GM23338 (cell line): ENCODE measurements at regions not wholly inside any gene's neighbourhood (a gene's known extent, or its start where the extent isn't known, plus 50 kb on each side); places are given as distances from the start of the nearest gene placed in this dataset.
A peak's percentile ranks its signal among the peaks of the same experiment; 100 is the strongest.

ENCODE experiments used
- ATAC-seq: fragments of 200-7000 bp; cut with Tn5 transposase; 3 replicates; pipeline ENCODE4 v1.9.1; 2020
- DNase-seq: peaks from one replicate; pipeline ENCODE4 v3.0.0-alpha.2; 2015; ENCODE audit warnings: low spot score
- H2AFZ ChIP-seq: fragments of 200-600 bp; sonication (generic); 2 replicates; pipeline ENCODE4 v1.8.0; 2016; ENCODE audit warnings: antibody characterized with exemption, mild to moderate bottlenecking, moderate library complexity
- H3F3A ChIP-seq: fragments of 200-600 bp; sonication (generic); replicated peaks from 2 replicates; pipeline ENCODE4 v1.8.0; 2017; ENCODE audit warnings: antibody characterized with exemption, mixed run types, low read depth
- H3K27ac ChIP-seq: fragments of 200-600 bp; sonication (generic); 2 replicates; pipeline ENCODE4 v1.6.1; 2016; ENCODE audit warnings: low read depth
- H3K27me3 ChIP-seq: fragments of 200-600 bp; sonication (generic); 2 replicates; pipeline ENCODE4 v1.8.0; 2016; ENCODE audit warnings: mild to moderate bottlenecking, mixed run types, moderate library complexity; ENCODE audit not compliant: insufficient read depth
- H3K36me3 ChIP-seq: fragments of 200-600 bp; sonication (generic); 2 replicates; pipeline ENCODE4 v1.8.0; 2016; ENCODE audit warnings: mild to moderate bottlenecking; ENCODE audit not compliant: insufficient read depth
- H3K4me1 ChIP-seq: fragments of 200-600 bp; sonication (generic); 2 replicates; pipeline ENCODE4 v1.8.0; 2016; ENCODE audit warnings: mild to moderate bottlenecking, moderate library complexity; ENCODE audit not compliant: insufficient read depth
- H3K4me2 ChIP-seq: fragments of 200-600 bp; sonication (generic); 2 replicates; pipeline ENCODE4 v1.7.1; 2017; ENCODE audit warnings: mixed run types
- H3K4me3 ChIP-seq: fragments of 200-600 bp; sonication (generic); 2 replicates; pipeline ENCODE4 v1.6.1; 2016; ENCODE audit warnings: mixed run types
- H3K79me2 ChIP-seq: fragments of 200-600 bp; sonication (generic); replicated peaks from 2 replicates; pipeline ENCODE4 v1.8.0; 2017; ENCODE audit warnings: mild to moderate bottlenecking; ENCODE audit not compliant: insufficient read depth
- H3K9me2 ChIP-seq: fragments of 200-600 bp; sonication (generic); 2 replicates; pipeline ENCODE4 v1.8.0; 2017; ENCODE audit not compliant: insufficient read depth
- H4K20me1 ChIP-seq: fragments of 200-600 bp; sonication (generic); replicated peaks from 2 replicates; pipeline ENCODE4 v1.8.0; 2017; ENCODE audit warnings: mild to moderate bottlenecking; ENCODE audit not compliant: insufficient read depth
- H3K27ac Mint-ChIP-seq: 2 replicates; pipeline ENCODE4 v1.8.0; 2020; ENCODE audit warnings: inconsistent platforms, mild to moderate bottlenecking, moderate library complexity, mixed read lengths
- H3K27me3 Mint-ChIP-seq: 3 replicates; pipeline ENCODE4 v1.8.0; 2022; ENCODE audit warnings: low read depth, mild to moderate bottlenecking, moderate library complexity, mixed read lengths, inconsistent platforms; ENCODE audit not compliant: insufficient read depth, poor library complexity
- H3K36me3 Mint-ChIP-seq: 3 replicates; pipeline ENCODE4 v1.8.0; 2021; ENCODE audit warnings: low read depth, mild to moderate bottlenecking, inconsistent platforms, moderate library complexity, mixed read lengths
- H3K4me1 Mint-ChIP-seq: 3 replicates; pipeline ENCODE4 v1.8.0; 2020; ENCODE audit warnings: mild to moderate bottlenecking, inconsistent platforms, mixed read lengths
- H3K4me3 Mint-ChIP-seq: 3 replicates; pipeline ENCODE4 v1.8.0; 2021; ENCODE audit warnings: moderate library complexity, mild to moderate bottlenecking, inconsistent platforms, mixed read lengths
- H3K9me3 Mint-ChIP-seq: 3 replicates; pipeline ENCODE4 v1.8.0; 2020; ENCODE audit warnings: moderate library complexity, mild to moderate bottlenecking, inconsistent platforms, mixed read lengths
- CREB1 ChIP-seq: fragments of 250-450 bp; sonication (Bioruptor Pico); IDR thresholded peaks from 2 replicates; pipeline ENCODE4 v1.5.0; 2020; ENCODE audit warnings: low read depth, mild to moderate bottlenecking, moderate library complexity
- ETS1 ChIP-seq: IDR thresholded peaks from 2 replicates; pipeline ENCODE4 v1.6.1; 2016; ENCODE audit warnings: antibody characterized with exemption
- EZH2phosphoT487 ChIP-seq: fragments of 200-600 bp; sonication (generic); IDR thresholded peaks from one replicate; pipeline ENCODE4 v1.8.1; 2018; ENCODE audit warnings: antibody characterized with exemption; ENCODE audit not compliant: unreplicated experiment
- JUNB ChIP-seq: IDR thresholded peaks from one replicate; pipeline ENCODE4 v1.6.1; 2016; ENCODE audit warnings: antibody characterized with exemption; ENCODE audit not compliant: unreplicated experiment
- NANOG ChIP-seq: IDR thresholded peaks from 2 replicates; pipeline ENCODE4 v1.6.1; 2016; ENCODE audit warnings: antibody characterized with exemption, borderline replicate concordance
- REST ChIP-seq: IDR thresholded peaks from one replicate; pipeline ENCODE4 v1.6.1; 2018; ENCODE audit warnings: antibody characterized with exemption; ENCODE audit not compliant: unreplicated experiment
- ZNF114 ChIP-seq: fragments of 250-450 bp; sonication (Bioruptor Pico); IDR thresholded peaks from 2 replicates; pipeline ENCODE4 v1.5.0; 2020; ENCODE audit warnings: mild to moderate bottlenecking, moderate library complexity
- ZNF331 ChIP-seq: fragments of 250-450 bp; sonication (Bioruptor Pico); IDR thresholded peaks from 2 replicates; pipeline ENCODE4 v1.5.0; 2020; ENCODE audit warnings: low read depth, mild to moderate bottlenecking, moderate library complexity
- ZNF462 ChIP-seq: fragments of 250-450 bp; sonication (Bioruptor Pico); IDR thresholded peaks from 2 replicates; pipeline ENCODE4 v1.5.0; 2020; ENCODE audit warnings: mild to moderate bottlenecking, moderate library complexity

GRCh38 chr10:128461991-128462390 is 335.8 kb upstream of the MKI67 start:
- H3K4me1 ChIP-seq: no peaks in the 10 kb centered on the region
- H3F3A ChIP-seq: peaks cover 3% of the 10 kb centered on the region
- TF ChIP-seq ZNF331 (no peak), NANOG (no peak), ZNF462 (no peak), ETS1 (no peak), CREB1 (CRISPR knock-in tag) (no peak), JUNB (no peak), EZH2phosphoT487 (no peak), REST (no peak), ZNF114 (CRISPR knock-in tag) (no peak)
- no peak overlapping the region for H3K27ac ChIP-seq
- peaks cover 14% of the 10 kb centered on the region for H3K27me3 Mint-ChIP-seq
- no peaks in the 10 kb centered on the region for H3K79me2 ChIP-seq
- no peak overlapping the region for H3K27ac Mint-ChIP-seq
- H3K4me3 Mint-ChIP-seq: no peak overlapping the region
- peaks cover 10% of the 10 kb centered on the region for H3K4me1 Mint-ChIP-seq
- peaks cover 12% of the 10 kb centered on the region for H3K9me3 Mint-ChIP-seq
- H2AFZ ChIP-seq: peak overlapping the region; percentile 4; the same call in 1 of the 2 replicates
- no peaks in the 10 kb centered on the region; the same call in 1 of the 2 replicates for H3K36me3 ChIP-seq
- H3K27me3 ChIP-seq: no peaks in the 10 kb centered on the region
- H4K20me1 ChIP-seq: no peaks in the 10 kb centered on the region
- ATAC-seq (peak; percentile 61), DNase-seq (no peak)
- H3K36me3 Mint-ChIP-seq: no peaks in the 10 kb centered on the region
- H3K4me3 ChIP-seq: no peak overlapping the region
- no peak overlapping the region for H3K4me2 ChIP-seq
- no peaks in the 10 kb centered on the region for H3K9me2 ChIP-seq
